ENCODE measurements at regions not wholly inside any gene's neighbourhood (a gene's known extent, or its start where the extent isn't known, plus 50 kb on each side); places are given as distances from the start of the nearest gene placed in this dataset.

- TF ChIP-seq ZNF274 (IDR thresholded peaks at IDR 0.05; ENCODE audit: low read depth, low read length) (no peak), YY1 (IDR thresholded peaks at IDR 0.05; ENCODE audit: insufficient read depth, insufficient read length) (no peak), SUZ12 (IDR thresholded peaks at IDR 0.05; ENCODE audit: extremely low read depth, insufficient read depth, insufficient read length) (no peak)
Measured at GRCh38 chr12:92257261-92257660, 111.6 kb upstream of the BTG1 start.
